OCI-LY3 (cell line): ENCODE measurements at regions not wholly inside any gene's neighbourhood (a gene's known extent, or its start where the extent isn't known, plus 50 kb on each side); places are given as distances from the start of the nearest gene placed in this dataset.

Experiments used
- CTCF ChIP-seq: fragments of 200-600, 300-600 bp; sonication (generic); IDR thresholded peaks from 2 replicates; pipeline ENCODE4 v1.5.1; 2014; ENCODE audit warnings: antibody characterized with exemption, low read length, low read depth
- EZH2phosphoT487 ChIP-seq: fragments of 200-600 bp; shearing (Covaris generic); IDR thresholded peaks from 2 replicates; pipeline ENCODE4 v1.6.1; 2018; ENCODE audit warnings: antibody characterized with exemption, mixed run types, low read depth

- no peak for TF ChIP-seq CTCF
- TF ChIP-seq EZH2phosphoT487, result no peak
Measured at GRCh38 chr1:87399264-87399663, 70.6 kb downstream of the LMO4 start.
